HepG2 (cell line): ENCODE measurements at regions not wholly inside any gene's neighbourhood (a gene's known extent, or its start where the extent isn't known, plus 50 kb on each side); places are given as distances from the start of the nearest gene placed in this dataset.

Experiments used
- ATAC-seq: fragments of 200-7000 bp; cut with Tn5 transposase; 3 replicates; pipeline ENCODE4 v1.9.1; 2020; ENCODE audit warnings: mild to moderate bottlenecking, moderate library complexity
- BruUV-seq: library from RNA; stranded (reverse); fragments of 400-500 nt; replicated peaks from 2 replicates; lab custom pipeline; 2021; lab: Mats Ljungman, UMichigan
- CTCF ChIA-PET: fragments of 300-600 bp; formaldehyde crosslinking; extraction: SDS; loops from one replicate; lab custom pipeline; 2021; ENCODE audit warnings: low total read pairs, inconsistent platforms, low intra/inter-chr PET ratio; lab: Yijun Ruan, JAX
- POLR2A ChIA-PET: fragments of 350-600 bp; sonication (Branson Sonifier 250); formaldehyde crosslinking; loops from one replicate; lab custom pipeline; 2020; ENCODE audit warnings: antibody characterized with exemption, inconsistent platforms; lab: Yijun Ruan, JAX
- DNase-seq: peaks from one replicate; pipeline ENCODE4 v3.0.0-alpha.2; 2015; ENCODE audit warnings: low spot score
- FAIRE-seq: peaks from 3 replicates; lab custom pipeline; 2011; peaks lifted over from hg19 to GRCh38; lab: Jason Lieb, UNC
- H2AFZ ChIP-seq: one replicate; pipeline ENCODE4 v1.6.1; 2011; ENCODE audit warnings: low read length, inconsistent platforms
- H3K27ac ChIP-seq: fragments of 300-600 bp; 3 replicates; pipeline ENCODE4 v1.8.0; 2011; ENCODE audit warnings: mixed run types, mild to moderate bottlenecking, mixed read lengths, low read length, inconsistent platforms; ENCODE audit not compliant: insufficient read depth; ENCODE audit errors: extremely low read length
- H3K27me3 ChIP-seq, 2 experiments: fragments of 200-600 bp in 1 of 2; 2 replicates in 1 of 2; 3 replicates in 1 of 2; pipeline versions ENCODE4 v1.6.0 to v1.8.0; 2011; ENCODE audit warnings: low read length in 2 of 2, mild to moderate bottlenecking in 2 of 2, moderate library complexity in 2 of 2, inconsistent platforms in 1 of 2; ENCODE audit not compliant: insufficient read depth in 2 of 2, control insufficient read depth in 1 of 2
- H3K36me3 ChIP-seq, 2 experiments: fragments of 200-600 bp in 1 of 2; replicated peaks in 1 of 2; 2 replicates in 1 of 2; 3 replicates in 1 of 2; pipeline versions ENCODE4 v1.5.1 to v1.8.0; 2011; ENCODE audit warnings: low read length in 2 of 2, inconsistent platforms in 1 of 2; ENCODE audit not compliant: insufficient read depth in 2 of 2, control insufficient read depth in 1 of 2
- H3K4me1 ChIP-seq: 2 replicates; pipeline ENCODE4 v1.5.1; 2012; ENCODE audit warnings: low read length, inconsistent platforms; ENCODE audit not compliant: insufficient read depth
- H3K4me2 ChIP-seq: 2 replicates; pipeline ENCODE4 v1.6.0; 2011; ENCODE audit warnings: low read depth, low read length, inconsistent platforms
- H3K4me3 ChIP-seq, 3 experiments: fragments of 200-600 bp in 1 of 3; sonication (generic), shearing (Covaris generic) in 1 of 3; replicated peaks in 1 of 3; 2 replicates each; pipeline ENCODE4 v1.5.1; 2011 to 2016; ENCODE audit warnings: low read length in 3 of 3, inconsistent platforms in 2 of 3, low read depth in 2 of 3, mild to moderate bottlenecking in 2 of 3, control low read depth in 1 of 3, mixed read lengths in 1 of 3; ENCODE audit not compliant: insufficient read depth in 1 of 3
- H3K79me2 ChIP-seq: one replicate; pipeline ENCODE4 v1.6.1; 2011; ENCODE audit warnings: low read length, inconsistent platforms; ENCODE audit not compliant: insufficient read depth
- H3K9ac ChIP-seq: 2 replicates; pipeline ENCODE4 v1.6.0; 2011; ENCODE audit warnings: mild to moderate bottlenecking, low read depth, low read length, inconsistent platforms; ENCODE audit not compliant: insufficient read depth
- H3K9me3 ChIP-seq: 2 replicates; pipeline ENCODE4 v1.5.1; 2012; ENCODE audit warnings: mild to moderate bottlenecking, low read length
- H4K20me1 ChIP-seq: 2 replicates; pipeline ENCODE4 v1.6.0; 2011; ENCODE audit warnings: inconsistent platforms, mild to moderate bottlenecking, low read length, moderate library complexity; ENCODE audit not compliant: insufficient read depth
- NFE2L1 ChIP-seq: sonication (generic); formaldehyde crosslinking; IDR thresholded peaks from 2 replicates; pipeline ENCODE4 v1.4.0; 2020; ENCODE audit warnings: missing genetic modification reagents, mild to moderate bottlenecking, borderline replicate concordance
- NFYB ChIP-seq: sonication (generic); formaldehyde crosslinking; IDR thresholded peaks from 2 replicates; pipeline ENCODE4 v1.4.0; 2020; ENCODE audit warnings: missing genetic modification reagents
- NR0B2 ChIP-seq: sonication (generic); formaldehyde crosslinking; IDR thresholded peaks from 2 replicates; pipeline ENCODE4 v1.4.0; 2020; ENCODE audit warnings: mild to moderate bottlenecking, missing genetic modification reagents
- PHF8 ChIP-seq: sonication (generic); formaldehyde crosslinking; IDR thresholded peaks from 2 replicates; pipeline ENCODE4 v1.5.0; 2020; ENCODE audit warnings: missing genetic modification reagents
- SP4 ChIP-seq: sonication (generic); formaldehyde crosslinking; IDR thresholded peaks from 2 replicates; pipeline ENCODE4 v1.8.1; 2023; ENCODE audit warnings: mild to moderate bottlenecking, missing genetic modification reagents
- SUZ12 ChIP-seq: fragments of 150-350 bp; IDR thresholded peaks from 2 replicates; pipeline ENCODE4 v1.6.1; 2014; ENCODE audit warnings: low read depth, low read length
- ZNF143 ChIP-seq: sonication (generic); formaldehyde crosslinking; IDR thresholded peaks from 2 replicates; pipeline ENCODE4 v1.4.0; 2020; ENCODE audit warnings: missing genetic modification reagents
- ZNF879 ChIP-seq: sonication (generic); formaldehyde crosslinking; IDR thresholded peaks from 2 replicates; pipeline ENCODE4 v1.8.1; 2023; ENCODE audit warnings: missing genetic modification reagents
- WGBS: methylation state at CpG from one replicate; pipeline ENCODE4 v1.1.6; 2017; ENCODE audit warnings: low lambda C conversion rate; 5-methylcytosine and 5-hydroxymethylcytosine counted together
- in situ Hi-C: cut with HindIII; loops from 2 replicates; pipeline ENCODE4 v1.10.0; 2017; ENCODE audit warnings: low pct_unique_long_range_greater_than_20kb; ENCODE audit not compliant: extremely low pct_ligation_motif_present
- intact Hi-C: fragments of 100-400 bp; cut with micrococcal nuclease; formaldehyde crosslinking; loops from one replicate; pipeline ENCODE4 v1.10.0; 2022; ENCODE audit not compliant: unreplicated experiment

DNA sequence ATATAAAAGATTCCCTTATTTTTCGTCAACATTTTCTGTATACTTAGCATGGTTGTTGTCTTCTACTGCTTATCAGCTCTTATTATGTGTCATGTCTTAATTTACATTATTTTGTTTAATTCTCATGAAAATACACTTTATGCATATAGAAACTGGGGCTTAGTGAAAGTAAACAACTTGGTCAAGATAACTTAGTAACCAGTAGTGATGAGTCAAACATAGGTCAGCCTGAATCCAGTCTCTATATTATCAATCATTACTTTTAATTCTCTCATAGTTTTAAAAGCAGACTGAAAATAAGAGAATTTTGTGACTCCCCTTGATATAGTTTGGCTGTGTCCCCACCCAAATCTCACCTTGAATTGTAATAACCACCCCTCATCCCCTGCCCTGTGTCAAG, 119.6 kb upstream of the TPK1 start:
- H3K9me3 ChIP-seq: peaks cover 89% of the 10 kb centered on the region
- no peak overlapping the region for H3K4me2 ChIP-seq
- no peaks in the 10 kb centered on the region for H4K20me1 ChIP-seq
- DNase-seq (no peak), ATAC-seq (no peak), FAIRE-seq (no peak)
- ChIA-PET POLR2A (no interaction called here), CTCF (no interaction called here)
- H3K4me3 ChIP-seq: no peak overlapping the region
- in situ Hi-C loops: no loop called here
- intact Hi-C loops: no loop called here
- no peaks in the 10 kb centered on the region for H3K4me1 ChIP-seq
- no peak overlapping the region for H3K27ac ChIP-seq
- H2AFZ ChIP-seq: no peak overlapping the region
- no peak for TF ChIP-seq SUZ12
- no peaks in the 10 kb centered on the region for H3K36me3 ChIP-seq
- no peak overlapping the region for H3K9ac ChIP-seq
- no peaks in the 10 kb centered on the region for H3K27me3 ChIP-seq
- no TSS peak for BruUV-seq
- WGBS: 0% methylated on average over 1 of the region's 1 CpG
- H3K79me2 ChIP-seq: no peaks in the 10 kb centered on the region

DNA sequence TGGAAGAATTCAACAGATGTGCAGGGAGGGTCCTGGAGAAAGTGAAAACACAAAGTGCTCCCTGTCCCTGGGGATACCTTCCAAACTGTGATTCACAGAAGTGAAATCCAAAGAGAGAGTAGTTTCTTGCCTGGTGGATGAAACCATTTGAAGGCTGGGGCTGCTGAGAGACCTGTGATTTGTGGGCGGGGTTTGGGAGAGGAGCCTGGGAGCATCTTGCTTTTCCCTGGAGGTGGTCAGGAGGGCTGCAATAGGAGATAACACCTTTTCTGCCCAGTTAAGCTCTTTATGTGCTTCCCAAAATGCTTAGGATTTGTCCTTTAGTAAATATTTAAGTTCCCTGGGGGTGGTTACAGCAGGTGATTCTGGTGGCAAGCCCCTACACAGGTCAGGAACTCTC, 105.3 kb upstream of the TPK1 start:
- FAIRE-seq: no peak

More for the DNA sequence above, 105.3 kb upstream of the TPK1 start:
- no peaks in the 10 kb centered on the region for H4K20me1 ChIP-seq
- H3K36me3 ChIP-seq: no peaks in the 10 kb centered on the region
- DNase-seq (no peak), ATAC-seq (no peak)
- in situ Hi-C loops: no loop called here
- no peaks in the 10 kb centered on the region for H3K4me1 ChIP-seq
- H3K27ac ChIP-seq: no peak overlapping the region
- BruUV-seq: no TSS peak
- peaks cover 48% of the 10 kb centered on the region for H3K9me3 ChIP-seq
- H3K27me3 ChIP-seq: no peaks in the 10 kb centered on the region
- WGBS: 0% methylated on average over 1 of the region's 1 CpG
- H2AFZ ChIP-seq: no peak overlapping the region
- ChIA-PET POLR2A (no interaction called here), CTCF (no interaction called here)
- no peaks in the 10 kb centered on the region for H3K79me2 ChIP-seq
- H3K4me3 ChIP-seq: no peak overlapping the region
- TF ChIP-seq NFYB (CRISPR knock-in tag) (no peak), ZNF143 (CRISPR knock-in tag) (no peak), SP4 (no peak), PHF8 (no peak), NR0B2 (CRISPR knock-in tag) (no peak), NFE2L1 (CRISPR knock-in tag) (no peak), ZNF879 (CRISPR knock-in tag) (no peak)
- intact Hi-C loops: no loop called here
- H3K4me2 ChIP-seq: no peak overlapping the region
- H3K9ac ChIP-seq: no peak overlapping the region
